ENCODE measurements at regions not wholly inside any gene's neighbourhood (a gene's known extent, or its start where the extent isn't known, plus 50 kb on each side); places are given as distances from the start of the nearest gene placed in this dataset.

DNA sequence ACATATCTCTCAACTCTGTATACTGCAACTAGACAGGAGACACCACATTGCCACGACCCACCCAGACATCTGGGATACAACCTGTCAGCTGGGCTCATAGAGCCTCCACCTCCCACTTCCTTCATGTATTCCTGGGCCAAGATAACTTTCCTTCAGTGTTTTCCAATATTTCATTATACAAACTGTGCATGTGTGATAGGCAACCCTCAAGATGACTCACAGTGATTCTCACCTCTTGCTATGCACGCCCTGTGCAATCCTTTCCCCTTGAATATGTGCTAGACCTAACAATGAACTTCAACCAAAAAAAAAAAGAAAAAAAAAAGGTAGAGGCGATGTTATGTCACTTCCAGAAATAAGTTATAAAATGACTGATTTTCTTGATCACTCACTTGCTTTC is 138.0 kb upstream of the ALCAM start:
- Histone ChIP-seq H3K27ac (ENCODE audit: low read length) (no peak overlapping the region), H3K4me3 (ENCODE audit: low read length) (no peak overlapping the region), H3K4me1 (ENCODE audit: control insufficient read depth, insufficient read depth, low read length) (no peaks in the 10 kb centered on the region), H3K9me3 (ENCODE audit: control insufficient read depth, low read length) (no peaks in the 10 kb centered on the region), H3K27me3 (ENCODE audit: control insufficient read depth, insufficient read depth) (no peaks in the 10 kb centered on the region)
- WGBS: 65% methylated on average over 3 of the region's 3 CpGs
- intact Hi-C loops (cut with DNase I): no loop called here
- ATAC-seq: no peak
- no peak for DNase-seq

DNA sequence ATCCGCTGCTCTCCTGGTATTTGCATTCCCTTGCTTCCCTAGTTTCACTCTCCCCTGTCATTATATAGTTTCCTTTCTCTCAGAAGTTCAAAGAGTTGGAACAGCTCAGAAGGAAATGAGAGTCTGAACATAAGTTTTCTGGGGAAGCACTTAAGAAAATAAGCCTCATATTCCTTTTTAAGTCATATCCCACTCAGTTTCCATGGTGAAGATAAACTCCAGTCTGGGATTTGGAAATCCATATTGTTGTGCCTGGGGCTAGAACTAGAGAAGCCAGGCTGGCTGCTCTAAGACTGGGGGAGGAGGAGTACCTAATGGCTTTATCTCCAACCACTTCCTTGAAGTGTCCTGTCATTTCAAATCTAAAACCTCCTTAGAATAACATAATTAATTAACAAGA is 134.2 kb upstream of the ALCAM start:
- Histone ChIP-seq H3K27ac (ENCODE audit: low read length) (no peak overlapping the region), H3K9me3 (ENCODE audit: control insufficient read depth, low read length) (no peaks in the 10 kb centered on the region), H3K4me1 (ENCODE audit: control insufficient read depth, insufficient read depth, low read length) (no peaks in the 10 kb centered on the region), H3K4me3 (ENCODE audit: low read length) (no peak overlapping the region), H3K27me3 (ENCODE audit: control insufficient read depth, insufficient read depth) (peaks cover 2% of the 10 kb centered on the region)
- DNase-seq (no peak), ATAC-seq (no peak)
- intact Hi-C loops (cut with DNase I): no loop called here
- 59% methylated on average over 1 of the region's 1 CpG for WGBS

DNA sequence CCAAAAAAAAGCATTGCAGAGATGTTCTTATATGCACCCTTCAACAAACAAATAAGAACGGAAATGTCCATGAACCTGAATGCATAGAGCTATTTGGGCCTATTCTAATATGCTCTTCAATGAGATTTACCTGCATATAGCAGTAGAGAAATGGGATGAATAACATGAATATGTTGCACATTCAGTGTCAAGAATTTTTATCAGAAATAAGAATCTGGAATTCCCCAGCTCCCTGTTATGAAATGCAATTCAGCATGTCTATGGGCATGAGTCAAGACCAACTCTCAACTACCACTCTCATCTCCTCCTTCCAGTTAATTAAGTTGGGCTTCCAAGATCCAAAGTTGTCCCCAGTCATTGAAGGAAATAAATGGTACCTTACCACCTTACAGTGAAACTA is 133.7 kb upstream of the ALCAM start:
- 84% methylated on average over 1 of the region's 1 CpG for WGBS
- no peak overlapping the region for H3K4me3 ChIP-seq (ENCODE audit: low read length)
- DNase-seq (no peak), ATAC-seq (no peak)
- no peaks in the 10 kb centered on the region for H3K4me1 ChIP-seq (ENCODE audit: control insufficient read depth, insufficient read depth, low read length)
- intact Hi-C loops (cut with DNase I): no loop called here
- H3K27ac ChIP-seq (ENCODE audit: low read length): no peak overlapping the region
- H3K27me3 ChIP-seq (ENCODE audit: control insufficient read depth, insufficient read depth): peaks cover 2% of the 10 kb centered on the region
- no peaks in the 10 kb centered on the region for H3K9me3 ChIP-seq (ENCODE audit: control insufficient read depth, low read length)

DNA sequence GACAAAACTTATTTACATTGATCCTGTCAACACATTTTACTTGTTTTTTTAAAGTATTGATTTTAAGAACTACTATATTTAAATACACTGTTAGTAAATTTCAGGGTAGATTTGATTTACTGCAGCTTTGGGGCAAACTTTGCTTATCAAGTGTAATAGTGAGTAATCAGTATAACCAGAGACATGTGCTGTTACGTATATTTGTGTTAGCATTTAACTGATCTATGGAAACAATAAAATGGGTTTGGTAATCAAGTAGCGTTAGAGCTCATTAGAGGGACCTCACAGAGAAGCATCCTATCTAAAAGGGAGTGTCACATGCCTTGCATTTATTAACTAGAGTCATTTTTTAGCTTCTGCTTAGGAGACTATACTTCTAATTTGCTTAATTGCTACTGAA is 131.5 kb upstream of the ALCAM start:
- no peak for ATAC-seq
- no peak for DNase-seq
- no peak overlapping the region for H3K4me3 ChIP-seq (ENCODE audit: low read length)
- H3K9me3 ChIP-seq (ENCODE audit: control insufficient read depth, low read length): no peaks in the 10 kb centered on the region
- peaks cover 2% of the 10 kb centered on the region for H3K27me3 ChIP-seq (ENCODE audit: control insufficient read depth, insufficient read depth)
- intact Hi-C loops (cut with DNase I): no loop called here
- no peak overlapping the region for H3K27ac ChIP-seq (ENCODE audit: low read length)
- 65% methylated on average over 2 of the region's 2 CpGs for WGBS
- H3K4me1 ChIP-seq (ENCODE audit: control insufficient read depth, insufficient read depth, low read length): no peaks in the 10 kb centered on the region

DNA sequence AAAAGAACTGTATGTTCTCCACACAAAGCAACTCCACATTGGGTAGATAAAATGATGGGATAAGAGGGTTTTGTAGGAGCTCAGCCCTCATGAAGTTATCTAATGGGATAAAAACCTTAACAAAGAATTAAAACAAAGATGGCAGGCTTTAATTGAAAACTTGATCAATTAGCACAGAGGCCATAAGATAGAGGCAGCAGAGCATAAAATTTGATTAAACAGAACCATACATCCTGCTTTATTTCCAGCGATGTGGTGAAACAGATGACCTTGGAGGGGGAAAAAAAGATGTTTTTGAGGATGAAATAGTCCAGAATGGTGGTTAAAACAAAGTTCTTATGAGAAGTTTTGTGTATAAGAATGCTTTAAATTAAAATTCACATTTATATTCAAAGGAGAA is 130.9 kb upstream of the ALCAM start:
- Histone ChIP-seq H3K27me3 (ENCODE audit: control insufficient read depth, insufficient read depth) (peaks cover 2% of the 10 kb centered on the region), H3K4me3 (ENCODE audit: low read length) (no peak overlapping the region), H3K4me1 (ENCODE audit: control insufficient read depth, insufficient read depth, low read length) (no peaks in the 10 kb centered on the region), H3K27ac (ENCODE audit: low read length) (no peak overlapping the region), H3K9me3 (ENCODE audit: control insufficient read depth, low read length) (no peaks in the 10 kb centered on the region)
- 82% methylated on average over 1 of the region's 1 CpG for WGBS
- intact Hi-C loops (cut with DNase I): no loop called here
- ATAC-seq (no peak), DNase-seq (no peak)

DNA sequence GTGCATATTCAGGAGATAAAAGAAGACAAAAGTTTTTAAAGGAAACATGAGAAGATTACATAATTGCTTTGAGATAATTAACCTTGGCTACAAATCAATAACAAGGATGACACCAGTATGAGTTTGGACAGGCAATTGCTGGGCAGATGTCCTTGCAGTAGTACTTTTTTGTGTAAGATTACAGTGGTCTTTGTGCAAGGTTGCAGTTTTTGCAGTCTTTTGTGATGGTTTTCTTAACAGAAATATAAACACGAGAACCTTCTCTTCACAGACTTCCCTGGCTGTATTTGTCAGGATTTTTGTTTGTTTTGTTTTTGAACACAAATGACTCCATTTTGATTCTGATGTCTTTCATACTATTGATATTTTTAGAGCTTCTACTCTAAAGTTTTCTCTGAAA is 128.3 kb upstream of the ALCAM start:
- H3K4me3 ChIP-seq (ENCODE audit: low read length): no peak overlapping the region
- WGBS: 65% methylated on average over 1 of the region's 1 CpG
- no peaks in the 10 kb centered on the region for H3K4me1 ChIP-seq (ENCODE audit: control insufficient read depth, insufficient read depth, low read length)
- H3K9me3 ChIP-seq (ENCODE audit: control insufficient read depth, low read length): no peaks in the 10 kb centered on the region
- ATAC-seq (no peak), DNase-seq (no peak)
- H3K27me3 ChIP-seq (ENCODE audit: control insufficient read depth, insufficient read depth): peaks cover 2% of the 10 kb centered on the region
- intact Hi-C loops (cut with DNase I): no loop called here
- no peak overlapping the region for H3K27ac ChIP-seq (ENCODE audit: low read length)

DNA sequence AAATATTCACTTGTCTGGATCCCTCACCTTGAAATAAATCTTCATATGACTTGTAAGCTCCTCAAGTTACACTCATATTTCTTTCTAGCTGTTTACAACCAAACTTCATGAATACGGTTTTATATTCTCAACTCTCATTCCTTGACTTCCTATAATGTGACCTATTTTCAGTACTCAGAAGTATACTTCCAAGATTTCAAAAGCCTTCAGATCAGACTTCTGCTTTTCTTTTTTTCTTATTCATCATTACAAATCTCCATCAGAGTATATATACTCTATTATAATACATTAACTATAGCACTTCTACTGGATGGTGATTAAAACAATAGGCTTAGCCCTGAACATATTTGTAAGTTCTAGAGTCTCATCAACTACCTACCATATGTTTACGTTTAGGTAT is 123.6 kb upstream of the ALCAM start:
- DNase-seq (no peak), ATAC-seq (no peak)
- no peaks in the 10 kb centered on the region for H3K27me3 ChIP-seq (ENCODE audit: control insufficient read depth, insufficient read depth)
- no peaks in the 10 kb centered on the region for H3K9me3 ChIP-seq (ENCODE audit: control insufficient read depth, low read length)
- WGBS: 87% methylated on average over 2 of the region's 2 CpGs
- intact Hi-C loops (cut with DNase I): no loop called here
- no peak overlapping the region for H3K4me3 ChIP-seq (ENCODE audit: low read length)
- H3K4me1 ChIP-seq (ENCODE audit: control insufficient read depth, insufficient read depth, low read length): no peaks in the 10 kb centered on the region
- H3K27ac ChIP-seq (ENCODE audit: low read length): no peak overlapping the region

DNA sequence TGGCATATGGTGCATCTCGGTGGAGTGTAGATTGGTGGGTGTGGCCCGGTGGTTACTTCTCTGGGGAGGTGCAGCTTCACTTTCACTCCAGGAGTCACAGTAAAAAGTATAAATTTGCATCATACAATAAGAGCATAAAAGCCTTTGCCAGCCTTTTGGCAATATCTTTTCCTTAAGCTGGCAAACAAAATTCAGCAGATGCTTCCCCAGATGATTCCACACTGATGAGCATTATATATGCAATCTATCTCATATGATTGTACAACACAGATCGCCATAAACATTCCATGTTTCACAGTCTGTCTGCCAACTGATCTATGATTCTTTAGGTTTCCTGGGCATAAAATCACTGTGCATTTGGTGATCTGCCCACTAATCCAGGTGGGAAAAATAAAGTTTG is 120.2 kb upstream of the ALCAM start:
- ATAC-seq: no peak

DNA sequence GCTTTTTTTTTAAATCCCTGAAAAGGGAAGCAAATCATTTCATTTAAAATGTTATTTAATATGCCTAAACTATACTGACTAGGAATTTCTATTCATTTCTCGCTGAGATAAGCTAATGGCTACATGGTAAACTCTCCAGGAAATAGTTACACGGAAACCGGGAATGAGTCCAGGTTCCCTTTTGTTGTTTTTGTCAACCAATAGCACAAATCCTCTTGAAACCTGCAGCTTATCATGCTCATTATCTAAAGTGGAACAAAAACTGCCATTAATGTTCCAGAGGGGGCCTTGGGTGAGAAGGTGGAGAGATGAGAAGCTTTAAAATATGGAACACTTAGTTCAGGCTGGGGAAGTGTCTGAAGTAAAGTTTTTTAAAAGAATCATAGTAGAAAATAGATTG is 113.5 kb upstream of the ALCAM start:
- DNase-seq: no peak
- ATAC-seq: peak in 1 of 2 donors; percentile 72
- no peaks in the 10 kb centered on the region for H3K27me3 ChIP-seq (ENCODE audit: control insufficient read depth, insufficient read depth)
- no peaks in the 10 kb centered on the region for H3K4me1 ChIP-seq (ENCODE audit: control insufficient read depth, insufficient read depth, low read length)
- H3K9me3 ChIP-seq (ENCODE audit: control insufficient read depth, low read length): no peaks in the 10 kb centered on the region
- intact Hi-C loops (cut with DNase I): no loop called here
- H3K4me3 ChIP-seq (ENCODE audit: low read length): no peak overlapping the region
- no peak overlapping the region for H3K27ac ChIP-seq (ENCODE audit: low read length)
- 44% methylated on average over 3 of the region's 3 CpGs for WGBS

More for the DNA sequence above, 120.2 kb upstream of the ALCAM start:
- H3K9me3 ChIP-seq (ENCODE audit: control insufficient read depth, low read length): no peaks in the 10 kb centered on the region
- H3K4me1 ChIP-seq (ENCODE audit: control insufficient read depth, insufficient read depth, low read length): no peaks in the 10 kb centered on the region
- DNase-seq: no peak
- 72% methylated on average over 3 of the region's 3 CpGs for WGBS
- H3K27ac ChIP-seq (ENCODE audit: low read length): no peak overlapping the region
- no peak overlapping the region for H3K4me3 ChIP-seq (ENCODE audit: low read length)
- intact Hi-C loops (cut with DNase I): no loop called here
- H3K27me3 ChIP-seq (ENCODE audit: control insufficient read depth, insufficient read depth): no peaks in the 10 kb centered on the region

DNA sequence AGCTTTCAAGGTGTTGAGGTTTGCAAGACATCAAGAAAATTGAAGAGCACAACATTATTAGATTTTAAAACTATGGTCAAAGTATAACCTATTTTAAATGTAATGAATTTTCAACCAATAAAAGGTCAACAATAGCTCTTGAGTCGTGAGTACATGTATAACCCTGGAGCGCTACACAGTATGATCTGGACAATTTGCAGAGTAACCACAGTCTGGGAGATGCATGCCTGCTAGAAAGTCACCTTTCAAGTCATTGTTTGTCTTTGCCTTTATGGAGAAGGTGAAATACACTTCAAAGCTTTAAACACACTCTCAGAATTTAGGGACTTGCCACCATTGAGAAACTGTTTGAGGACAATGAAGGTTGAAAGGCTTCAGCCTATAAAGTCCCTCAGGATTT is 112.6 kb upstream of the ALCAM start:
- no peaks in the 10 kb centered on the region for H3K4me1 ChIP-seq (ENCODE audit: control insufficient read depth, insufficient read depth, low read length)
- ATAC-seq: no peak
- H3K4me3 ChIP-seq (ENCODE audit: low read length): no peak overlapping the region
- WGBS: 96% methylated on average over 2 of the region's 2 CpGs
- DNase-seq: no peak
- H3K27me3 ChIP-seq (ENCODE audit: control insufficient read depth, insufficient read depth): no peaks in the 10 kb centered on the region
- no peak overlapping the region for H3K27ac ChIP-seq (ENCODE audit: low read length)
- H3K9me3 ChIP-seq (ENCODE audit: control insufficient read depth, low read length): no peaks in the 10 kb centered on the region
- intact Hi-C loops (cut with DNase I): no loop called here

DNA sequence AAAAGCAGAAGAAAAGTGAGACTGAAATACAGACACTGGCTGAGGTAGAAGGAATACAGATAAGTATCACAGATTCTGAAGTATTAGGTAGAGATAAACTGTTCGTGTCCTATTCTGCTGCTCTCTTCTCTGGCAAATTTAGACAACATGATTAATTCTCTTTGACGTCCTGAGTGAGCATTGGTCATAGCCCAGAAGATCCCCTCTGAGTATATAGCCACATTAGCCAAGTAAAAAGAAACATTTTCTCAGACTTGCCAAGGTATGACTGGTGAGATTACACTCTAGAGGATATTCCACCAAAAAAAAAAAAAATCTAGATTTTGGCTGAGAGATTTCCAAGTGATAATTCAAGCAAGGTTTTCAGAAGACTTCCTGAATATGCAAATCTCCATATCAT is 111.4 kb upstream of the ALCAM start:
- H3K27ac ChIP-seq (ENCODE audit: low read length): no peak overlapping the region
- DNase-seq: no peak
- ATAC-seq: no peak
- intact Hi-C loops (cut with DNase I): no loop called here
- H3K27me3 ChIP-seq (ENCODE audit: control insufficient read depth, insufficient read depth): no peaks in the 10 kb centered on the region
- 42% methylated on average over 2 of the region's 2 CpGs for WGBS
- H3K4me3 ChIP-seq (ENCODE audit: low read length): no peak overlapping the region
- no peaks in the 10 kb centered on the region for H3K9me3 ChIP-seq (ENCODE audit: control insufficient read depth, low read length)
- H3K4me1 ChIP-seq (ENCODE audit: control insufficient read depth, insufficient read depth, low read length): no peaks in the 10 kb centered on the region

DNA sequence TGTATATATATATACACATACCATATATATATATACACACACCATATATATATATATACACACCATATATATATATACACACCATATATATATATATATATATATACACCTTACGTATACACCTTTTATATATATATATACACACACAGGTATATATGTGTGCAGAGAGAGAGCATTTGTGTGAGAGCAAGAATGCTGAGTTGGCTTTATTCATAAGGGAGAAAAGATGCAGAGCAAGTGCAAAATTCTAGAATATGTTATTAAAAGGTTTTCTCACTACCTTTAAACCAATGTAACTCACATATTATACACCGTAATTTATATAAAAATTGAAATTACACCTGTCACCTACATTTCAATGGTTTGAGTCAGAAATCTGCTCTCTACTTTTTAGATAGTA is 107.2 kb upstream of the ALCAM start:
- ATAC-seq (no peak), DNase-seq (no peak)
- H3K9me3 ChIP-seq (ENCODE audit: control insufficient read depth, low read length): no peaks in the 10 kb centered on the region
- H3K27me3 ChIP-seq (ENCODE audit: control insufficient read depth, insufficient read depth): no peaks in the 10 kb centered on the region
- intact Hi-C loops (cut with DNase I): no loop called here
- H3K4me1 ChIP-seq (ENCODE audit: control insufficient read depth, insufficient read depth, low read length): no peaks in the 10 kb centered on the region
- 43% methylated on average over 2 of the region's 2 CpGs for WGBS
- no peak overlapping the region for H3K27ac ChIP-seq (ENCODE audit: low read length)
- no peak overlapping the region for H3K4me3 ChIP-seq (ENCODE audit: low read length)
